HG03095 (cell line): ENCODE measurements at regions not wholly inside any gene's neighbourhood (a gene's known extent, or its start where the extent isn't known, plus 50 kb on each side); places are given as distances from the start of the nearest gene placed in this dataset.

Experiments used
- ATAC-seq: cut with Tn5 transposase; IDR thresholded peaks from one replicate; pipeline ENCODE4 v1.9.1; 2021; ENCODE audit warnings: moderate library complexity; ENCODE audit not compliant: unreplicated experiment

DNA sequence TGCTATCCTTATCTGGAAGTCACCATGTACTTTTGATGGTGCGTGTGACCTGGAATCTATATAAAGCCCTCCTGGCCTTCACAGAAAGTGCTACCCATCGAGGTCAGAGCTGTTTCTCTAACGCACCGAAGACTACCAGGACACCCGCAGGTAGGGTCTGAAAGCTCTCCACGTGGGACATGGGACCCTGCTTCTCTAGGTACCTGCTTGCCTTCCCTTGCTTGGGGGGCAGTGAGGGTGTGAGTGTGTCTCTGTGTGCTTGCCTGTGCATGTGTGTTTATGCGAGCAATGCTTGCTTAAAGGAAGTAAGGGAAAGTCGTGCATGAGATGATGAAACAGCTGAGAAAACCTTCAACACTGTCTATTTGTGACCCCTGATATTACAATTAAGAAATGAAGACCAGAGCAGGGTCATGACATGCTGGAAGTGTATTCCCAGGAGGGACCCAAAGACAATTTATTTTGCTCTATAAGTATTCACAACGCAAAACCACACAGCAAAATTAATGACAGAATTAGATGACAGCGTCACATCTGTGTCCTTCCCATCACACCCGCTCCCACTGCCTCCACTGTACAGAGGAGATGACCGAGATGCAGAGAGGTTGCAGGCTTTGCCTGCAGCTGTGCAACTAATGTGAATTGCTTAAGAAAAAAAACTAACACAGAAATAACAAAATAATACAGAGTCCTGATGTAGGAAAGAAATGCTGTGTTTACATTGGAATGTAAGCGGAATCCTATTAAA is 76.4 kb upstream of the HELT start:
- no peak for ATAC-seq

DNA sequence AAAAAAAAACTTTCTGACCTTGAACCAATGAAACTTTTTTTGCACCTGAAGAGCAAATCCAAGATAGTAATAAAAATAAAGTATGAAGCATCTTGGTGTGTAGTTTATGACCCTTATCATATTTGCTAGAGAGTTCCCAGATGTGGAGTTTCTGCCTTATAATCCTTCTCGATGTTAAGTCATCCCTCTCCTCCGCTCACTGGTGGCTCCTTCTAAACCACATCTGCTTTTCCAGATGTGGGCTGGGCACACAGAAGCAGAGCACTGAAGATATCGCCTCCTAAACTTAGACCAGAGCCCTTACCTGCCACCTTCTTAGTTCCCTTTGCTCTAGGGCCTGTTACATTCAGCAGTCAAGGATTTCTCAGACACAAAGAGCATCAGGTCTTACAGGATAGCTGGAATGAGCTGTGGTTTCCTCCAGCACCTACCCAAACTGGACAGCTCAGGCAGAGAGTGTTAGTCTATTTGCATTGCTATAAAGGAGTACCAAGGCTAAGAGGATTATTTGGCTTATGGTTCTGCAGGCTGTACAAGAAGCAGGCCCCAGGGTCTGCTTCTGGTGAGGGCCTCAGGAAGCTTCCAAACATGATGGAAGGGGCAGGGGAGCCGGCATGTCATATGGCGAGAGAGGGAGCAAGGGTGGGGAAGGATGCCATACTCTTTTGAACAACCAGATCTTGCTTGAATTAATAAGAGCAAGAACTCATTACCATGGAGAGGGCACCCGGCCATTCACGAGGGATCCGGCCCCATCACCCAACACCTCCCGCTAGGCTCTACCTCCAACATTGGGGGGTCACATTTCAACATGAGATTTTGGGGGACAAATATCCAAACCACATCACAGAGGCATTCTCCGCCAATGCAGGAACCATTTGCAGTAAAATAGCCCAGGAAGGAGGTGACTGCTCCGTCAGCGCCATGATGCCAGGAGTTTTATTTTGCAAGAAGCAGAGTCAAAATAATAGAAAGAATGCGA is 75.6 kb upstream of the HELT start:
- ATAC-seq: no peak

DNA sequence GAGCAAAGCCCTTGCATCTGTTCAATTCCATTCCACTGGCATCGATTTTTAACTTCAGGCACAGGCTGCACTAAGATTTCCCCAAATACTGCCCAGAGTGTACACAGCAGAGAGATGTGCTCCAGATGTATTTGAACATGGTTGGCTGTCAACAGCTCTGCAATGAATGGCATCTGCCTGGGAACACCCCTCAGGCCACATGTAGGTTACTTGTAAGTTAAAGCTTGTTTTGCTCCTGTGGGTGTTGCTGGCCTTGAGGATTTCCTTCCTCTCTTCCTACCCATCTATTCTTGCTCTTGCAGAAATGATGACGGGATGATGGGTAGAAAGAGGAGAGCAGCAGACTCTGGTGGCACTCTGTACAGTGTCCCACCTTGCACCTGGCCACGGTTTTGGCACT is 69.3 kb upstream of the HELT start:
- no peak for ATAC-seq

DNA sequence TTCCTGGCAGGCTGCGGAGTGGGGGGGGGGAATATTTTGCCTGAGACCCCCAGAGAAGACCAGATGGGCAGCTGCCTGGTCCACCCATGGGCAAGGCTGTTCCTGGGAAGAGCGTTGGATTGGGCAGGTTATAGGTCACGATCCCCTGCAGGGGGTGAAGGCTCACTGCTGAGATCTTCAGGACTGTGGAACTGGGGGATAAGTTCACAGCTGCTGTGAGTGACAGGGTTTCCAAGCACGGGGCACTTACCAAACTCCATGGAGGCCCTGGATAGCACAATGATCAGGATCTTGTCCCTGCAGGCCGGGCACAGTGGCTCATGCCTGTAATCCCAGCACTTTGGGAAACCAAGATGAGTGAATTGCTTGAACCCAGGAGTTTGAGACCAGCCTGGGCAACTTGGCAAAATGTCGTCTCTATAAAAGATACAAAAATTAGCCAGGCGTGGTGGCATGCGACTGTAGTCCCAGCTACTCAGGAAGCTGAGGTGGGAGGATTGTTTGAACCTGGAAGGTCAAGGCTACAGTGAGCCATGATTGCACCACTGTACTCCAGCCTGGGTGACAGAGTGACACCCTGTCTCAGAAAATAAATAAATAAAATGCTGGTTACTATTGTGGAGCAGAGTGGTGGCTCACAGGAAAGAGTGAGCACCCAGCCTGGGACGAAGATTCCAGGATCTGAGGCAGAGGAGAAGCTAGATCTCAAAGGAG is 68.0 kb upstream of the HELT start:
- no peak for ATAC-seq

DNA sequence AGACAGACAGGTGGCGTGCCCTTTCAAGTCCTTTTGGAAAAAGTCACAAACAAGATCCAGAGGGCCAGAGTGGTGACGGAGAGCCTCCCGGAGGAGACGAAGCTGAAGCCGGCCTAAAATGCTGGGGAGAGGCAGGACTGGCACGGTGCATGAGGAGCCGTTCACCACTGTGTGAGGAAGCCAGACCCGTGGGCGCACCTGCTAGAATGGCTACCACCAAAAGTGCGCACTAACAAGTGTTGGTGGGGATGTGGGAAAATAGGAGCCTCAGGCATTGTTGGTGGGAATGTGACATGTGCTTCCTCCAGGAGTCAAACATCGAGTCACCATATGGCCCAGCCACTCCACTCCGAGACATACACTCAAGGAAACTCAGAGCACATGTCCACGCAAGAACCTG is 67.4 kb upstream of the HELT start:
- ATAC-seq: no peak

DNA sequence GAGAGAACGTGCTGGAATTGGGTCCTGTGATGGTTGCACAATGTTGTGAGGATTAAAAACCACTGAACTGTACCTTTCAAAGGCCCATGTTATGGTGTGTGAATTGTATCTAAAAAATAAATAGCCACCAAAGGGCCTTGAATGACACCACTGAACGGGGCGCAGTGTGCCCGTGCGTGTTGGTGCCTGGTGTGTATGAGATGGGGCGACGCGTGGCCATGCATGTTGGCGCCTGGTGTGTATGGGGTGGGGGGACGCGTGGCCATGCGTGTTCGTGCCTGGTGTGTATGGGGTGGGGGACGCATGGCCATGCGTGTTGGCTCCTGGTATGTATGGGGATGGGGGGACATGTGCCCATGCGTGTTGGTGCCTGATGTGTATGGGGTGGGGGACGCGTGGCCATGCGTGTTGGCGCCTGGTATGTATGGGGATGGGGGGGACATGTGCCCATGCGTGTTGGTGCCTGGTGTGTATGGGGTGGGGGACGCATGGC is 66.6 kb upstream of the HELT start:
- ATAC-seq: no peak

DNA sequence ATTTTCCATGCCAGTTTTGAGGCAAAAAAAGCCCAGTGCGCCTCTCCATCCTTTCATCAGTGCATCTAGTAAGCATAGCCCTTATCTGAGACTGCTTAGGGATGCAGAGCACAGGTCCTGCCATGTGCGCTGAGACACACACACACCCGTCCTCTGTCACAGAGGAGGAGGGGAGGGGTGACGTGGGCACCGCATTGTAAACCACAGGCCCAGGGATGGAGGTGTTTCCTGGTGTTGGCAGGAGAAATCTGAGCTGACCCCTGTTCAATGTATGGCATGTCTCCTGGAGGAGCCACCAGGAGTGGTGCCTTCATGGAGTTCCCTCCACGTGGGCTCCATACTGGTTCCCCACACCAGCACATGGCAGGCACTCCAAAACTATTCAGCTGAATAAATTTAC is 65.8 kb upstream of the HELT start:
- ATAC-seq: no peak

DNA sequence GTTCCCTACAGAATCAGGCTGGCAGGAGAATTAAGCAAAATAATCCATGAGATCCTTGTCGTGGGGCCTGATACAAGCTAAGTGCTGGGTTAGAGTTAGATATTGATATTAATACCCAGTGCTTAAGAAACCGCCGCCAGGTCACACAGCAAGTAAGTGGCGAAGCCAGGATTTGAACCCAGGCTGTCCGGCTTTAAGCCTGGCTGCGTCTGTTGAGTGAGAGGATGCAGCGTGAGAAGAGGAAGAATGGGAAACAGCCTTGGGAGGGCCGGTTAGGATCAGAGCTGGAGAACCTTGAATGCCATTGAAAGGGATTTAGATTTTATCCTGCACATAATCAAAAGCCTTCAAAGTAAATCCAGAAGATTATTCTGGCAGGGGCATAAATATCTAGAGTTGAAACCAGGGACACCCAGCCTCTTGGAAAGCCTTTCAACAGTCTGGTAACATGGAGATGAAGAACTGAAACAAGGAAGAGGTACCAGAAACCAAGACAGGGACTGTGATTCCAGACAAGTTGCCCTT is 64.8 kb upstream of the HELT start:
- no peak for ATAC-seq

DNA sequence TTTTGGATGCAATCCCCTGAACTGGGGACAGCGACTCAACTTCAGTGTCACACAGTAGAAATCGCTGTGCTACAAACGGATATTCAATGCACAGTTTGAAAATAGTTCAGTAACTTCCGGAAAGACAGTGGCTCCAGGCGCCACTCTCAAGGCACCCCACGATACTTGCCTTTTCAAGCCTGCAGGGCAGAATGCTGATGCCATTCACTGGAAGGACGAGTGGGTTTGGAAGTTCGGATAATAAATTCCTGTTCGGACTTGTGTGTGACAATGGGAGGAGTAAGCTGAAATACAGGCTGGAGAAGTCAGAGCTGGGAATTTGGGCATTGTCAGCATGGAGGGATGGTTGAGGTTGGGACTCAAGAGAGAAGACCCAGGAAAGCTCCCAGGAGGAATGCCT is 64.3 kb upstream of the HELT start:
- no peak for ATAC-seq

DNA sequence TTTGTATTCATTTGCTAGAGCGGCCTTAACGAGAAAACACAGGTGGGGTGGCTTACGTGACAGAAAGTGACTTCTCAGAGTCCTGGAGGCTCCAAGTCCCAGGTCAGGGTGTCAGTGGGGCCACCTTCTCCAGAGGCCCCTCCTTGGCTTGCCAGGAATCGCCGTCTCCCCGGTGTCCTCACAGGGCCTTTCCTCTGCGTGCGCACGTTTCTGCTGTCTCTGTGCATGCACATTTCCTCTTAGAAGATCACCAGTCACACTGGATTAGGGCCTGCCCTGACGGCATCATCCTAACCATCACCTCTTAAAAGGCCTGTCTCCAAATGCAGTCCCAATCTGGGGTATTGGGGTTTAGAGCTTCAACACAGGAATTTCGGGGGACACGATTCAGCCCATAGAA is 63.8 kb upstream of the HELT start:
- no peak for ATAC-seq

DNA sequence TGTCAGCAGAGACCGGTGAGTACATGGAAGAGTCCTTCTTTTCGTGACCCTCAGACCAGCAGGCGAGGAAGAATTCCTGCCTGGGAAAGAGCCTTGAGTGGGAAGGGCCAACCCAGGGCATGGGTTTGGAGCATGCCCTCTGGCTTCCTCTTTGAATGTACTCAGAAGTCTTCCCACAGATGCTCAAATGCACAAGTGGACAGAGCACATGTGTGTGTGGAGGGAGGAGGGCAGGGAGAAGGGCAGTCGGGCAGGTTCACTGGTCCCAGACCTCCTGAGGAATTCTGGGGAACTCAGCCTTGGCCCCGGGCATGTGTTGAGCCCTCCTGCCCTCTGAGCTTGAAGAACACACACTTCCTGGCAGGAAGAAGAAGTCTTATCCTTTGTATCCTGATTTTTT is 63.2 kb upstream of the HELT start:
- ATAC-seq: no peak

DNA sequence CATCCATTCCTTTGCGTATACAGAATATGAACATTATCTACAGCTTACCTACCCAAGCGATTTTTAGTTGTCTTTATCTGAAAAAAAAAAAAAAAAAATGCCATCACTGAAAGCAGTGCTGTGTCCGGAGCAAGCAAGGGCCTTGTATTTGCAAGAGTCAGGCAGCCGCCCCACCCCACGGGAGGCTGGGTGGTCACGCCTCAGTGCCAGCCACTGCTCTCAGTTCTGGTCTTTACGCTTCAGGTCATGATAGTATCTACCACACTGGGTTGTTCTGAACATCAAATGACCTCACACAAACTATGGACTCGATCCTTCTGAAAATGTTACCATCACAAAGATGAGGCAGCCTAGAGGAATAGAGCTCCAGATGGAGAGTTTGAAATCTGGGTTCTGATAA is 62.7 kb upstream of the HELT start:
- peak; percentile 50 for ATAC-seq

DNA sequence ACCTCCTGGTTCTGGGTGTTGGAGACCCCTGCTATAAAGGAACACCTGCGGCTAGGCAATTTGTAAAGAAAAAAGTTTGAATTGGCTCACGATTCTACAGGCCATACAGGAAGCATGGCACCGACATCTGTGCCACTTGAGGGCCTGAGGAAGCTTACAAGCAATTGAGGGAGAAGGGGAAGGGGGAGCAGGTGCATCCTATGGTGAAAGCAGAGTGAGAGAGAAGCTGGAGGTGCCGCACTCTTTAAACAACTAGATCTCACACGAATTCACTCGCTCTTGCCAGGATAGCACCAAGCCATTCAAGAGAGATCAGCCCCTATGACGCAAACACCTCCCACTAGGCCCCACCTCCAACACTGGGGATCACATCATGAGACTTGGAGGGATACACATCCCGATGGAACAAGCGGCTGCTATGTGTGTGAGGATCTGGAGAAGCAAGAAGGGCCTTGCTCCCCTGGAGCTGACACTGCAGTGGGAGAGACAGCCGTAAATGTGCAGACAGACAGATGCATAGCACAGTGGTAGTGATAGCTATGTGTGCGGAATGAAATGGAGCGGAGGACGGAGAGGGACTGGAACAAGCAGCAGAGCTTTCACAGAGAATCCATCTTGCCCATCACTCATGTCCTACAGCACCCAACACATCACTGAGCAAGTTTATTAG is 60.7 kb upstream of the HELT start:
- ATAC-seq: no peak

DNA sequence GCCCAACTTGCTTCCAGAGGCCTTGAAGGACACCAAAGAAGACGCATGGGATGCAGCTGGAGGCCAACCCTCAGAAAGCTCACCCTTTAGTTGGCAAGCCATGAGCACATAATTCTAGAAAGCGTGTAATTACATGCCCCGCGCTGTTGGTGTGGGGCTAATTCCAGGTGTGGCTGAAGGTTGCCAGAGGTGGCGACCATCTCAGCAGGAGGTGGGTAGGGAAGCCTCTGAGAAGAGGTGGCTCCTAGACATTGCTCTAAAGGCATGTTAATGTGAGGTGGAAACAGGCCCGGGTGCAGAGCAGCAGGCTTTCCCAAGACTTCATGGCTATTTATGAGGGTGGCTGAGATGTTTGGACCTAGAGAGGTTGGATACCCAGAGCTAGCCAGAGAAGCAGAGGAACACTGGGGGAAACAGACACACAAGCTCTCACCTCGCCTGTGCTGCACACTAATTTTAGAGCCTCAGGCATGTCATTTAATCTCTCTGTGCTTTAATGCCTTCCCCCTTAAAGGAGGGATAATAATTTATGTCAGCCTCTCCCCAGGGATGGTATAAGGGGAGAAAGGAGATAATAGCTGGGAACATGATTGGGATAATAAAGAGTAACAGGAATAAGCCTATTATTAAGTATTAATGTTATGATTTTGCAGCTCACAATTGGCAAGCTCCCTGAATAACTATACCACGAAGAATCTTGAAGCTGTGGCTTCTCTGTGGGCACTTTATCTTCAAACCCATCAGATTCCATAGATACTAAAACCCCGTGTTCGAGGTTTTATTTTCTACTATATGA is 60.0 kb upstream of the HELT start:
- no peak for ATAC-seq

DNA sequence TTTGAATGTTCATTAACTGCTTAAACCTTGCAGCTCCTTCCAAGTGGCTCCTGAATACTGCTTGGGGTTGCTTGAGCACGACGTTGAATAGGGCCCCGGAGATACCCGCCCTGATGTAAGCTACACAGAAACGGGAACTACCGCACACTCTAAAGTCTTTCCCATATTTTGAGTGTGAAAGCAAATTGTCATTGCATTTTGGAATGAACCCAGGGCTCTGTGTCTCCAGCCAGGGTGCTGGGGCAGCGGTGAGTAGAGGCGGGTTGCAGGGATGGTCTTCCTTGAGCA is 59.4 kb upstream of the HELT start:
- no peak for ATAC-seq

DNA sequence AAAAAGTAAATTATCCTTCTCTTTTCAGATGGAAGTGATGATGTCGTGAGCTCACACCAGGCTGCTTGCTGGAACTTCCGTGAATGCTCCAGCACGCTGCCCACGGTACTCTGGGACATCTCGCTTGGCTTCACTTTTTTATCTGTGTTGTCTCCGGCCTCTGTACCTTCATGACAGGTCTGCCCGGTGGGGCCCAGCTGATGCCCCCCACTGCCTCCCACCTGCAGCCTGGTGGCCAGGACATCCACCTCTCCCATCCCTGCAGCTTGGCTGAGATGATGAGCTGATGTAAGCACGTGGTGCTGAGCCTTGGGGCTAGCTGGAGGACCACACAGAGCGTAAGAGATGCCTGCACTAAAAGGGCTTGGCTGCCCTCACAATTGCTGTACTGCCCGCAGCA is 59.0 kb upstream of the HELT start:
- no peak for ATAC-seq

DNA sequence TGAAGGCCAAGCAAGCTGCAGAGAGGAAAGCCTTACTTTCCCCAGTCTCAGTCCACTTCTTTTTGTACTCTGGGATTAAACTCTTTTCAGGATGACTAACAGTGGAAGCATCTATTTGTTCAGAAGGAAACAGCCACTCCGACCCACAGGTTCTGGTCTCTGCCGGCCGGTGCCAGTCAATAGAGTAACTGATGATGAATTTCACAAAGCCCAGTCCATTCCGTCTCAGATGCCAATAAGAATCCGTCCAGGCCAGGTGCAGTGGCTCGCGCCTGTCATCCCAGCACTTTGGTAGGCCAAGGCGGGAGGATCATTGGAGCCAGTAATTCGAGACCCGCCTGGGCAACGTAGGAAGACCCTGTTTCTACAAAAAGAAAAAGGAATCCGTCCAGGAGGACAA is 58.5 kb upstream of the HELT start:
- no peak for ATAC-seq

DNA sequence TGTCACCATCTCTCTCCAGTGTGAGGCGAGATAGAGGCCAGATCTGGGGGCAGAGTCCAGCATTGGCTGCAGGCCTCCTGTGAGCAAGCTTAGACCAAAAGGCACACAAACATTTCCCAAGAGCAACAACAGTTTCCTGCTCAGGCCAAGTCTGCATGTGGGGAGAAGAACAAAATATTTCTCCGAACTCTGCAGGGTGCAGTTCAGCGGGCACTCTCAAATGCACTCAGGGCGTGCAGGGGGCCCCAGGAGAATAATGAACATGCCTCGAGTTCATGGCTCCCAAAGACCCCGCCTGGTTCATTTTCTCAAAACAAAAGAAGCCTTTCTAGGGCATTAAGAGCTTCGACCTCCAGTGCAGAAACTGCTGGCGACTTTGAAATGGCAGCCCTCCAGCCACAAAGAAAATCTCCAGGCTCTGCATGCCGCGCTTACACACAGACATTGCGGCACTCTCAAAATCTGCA is 57.8 kb upstream of the HELT start:
- ATAC-seq: no peak

DNA sequence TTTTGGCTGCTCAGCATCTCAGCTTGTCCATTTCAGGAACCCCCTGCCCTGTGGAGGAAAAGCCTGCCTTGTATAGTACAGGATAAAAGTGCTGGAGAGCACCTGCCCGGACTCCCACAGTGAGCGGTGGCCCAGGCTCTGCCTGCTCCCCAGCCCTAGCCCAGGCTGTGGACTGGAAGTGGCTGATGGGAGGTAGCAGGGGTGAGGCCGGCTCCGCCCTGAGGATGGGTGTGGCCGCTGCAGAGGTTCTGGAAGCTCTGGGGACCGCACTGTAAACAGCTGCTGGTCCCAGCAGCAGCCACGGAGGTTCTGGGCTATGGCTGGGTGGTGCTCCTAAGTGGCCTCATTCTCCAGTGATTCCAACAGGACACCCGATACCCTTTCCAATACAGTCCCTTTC is 56.6 kb upstream of the HELT start:
- no peak for ATAC-seq

DNA sequence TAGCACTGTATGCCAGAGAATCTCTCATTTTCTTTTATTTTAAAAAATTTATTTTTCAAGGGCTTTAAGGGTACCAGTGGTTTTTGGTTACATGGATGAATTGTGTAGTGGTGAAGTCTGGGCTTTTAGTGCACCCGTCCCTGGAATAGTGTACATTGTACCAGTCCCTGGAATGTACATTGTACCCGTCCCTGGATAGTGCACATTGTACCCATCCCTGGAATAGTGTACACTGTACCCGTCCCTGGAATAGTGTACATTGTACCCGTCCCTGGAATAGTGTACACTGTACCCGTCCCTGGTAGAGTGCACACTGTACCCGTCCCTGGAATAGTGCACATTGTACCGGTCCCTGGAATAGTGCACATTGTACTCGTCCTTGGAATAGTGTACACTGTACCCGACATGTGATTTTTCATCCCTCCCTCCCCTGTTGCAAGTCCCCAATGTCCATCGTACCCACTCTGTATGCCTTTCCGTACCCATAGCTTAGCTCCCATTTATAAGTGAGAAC is 56.1 kb upstream of the HELT start:
- ATAC-seq: no peak
